Neuron (in vitro differentiated cells): ENCODE measurements at regions not wholly inside any gene's neighbourhood (a gene's known extent, or its start where the extent isn't known, plus 50 kb on each side); places are given as distances from the start of the nearest gene placed in this dataset.

Experiments used
- H2AFZ ChIP-seq: one replicate; pipeline ENCODE4 v1.6.1; 2013; ENCODE audit warnings: low read depth, mild to moderate bottlenecking, inconsistent platforms, low read length, moderate library complexity
- H3K27me3 ChIP-seq: one replicate; pipeline ENCODE4 v1.6.1; 2013; ENCODE audit warnings: low read length; ENCODE audit not compliant: insufficient read depth
- H3K36me3 ChIP-seq: one replicate; pipeline ENCODE4 v1.6.1; 2013; ENCODE audit warnings: low read length; ENCODE audit not compliant: insufficient read depth
- H3K4me1 ChIP-seq: one replicate; pipeline ENCODE4 v1.6.1; 2013; ENCODE audit warnings: low read length; ENCODE audit not compliant: insufficient read depth
- H3K4me3 ChIP-seq: 2 replicates; pipeline ENCODE4 v1.5.1; 2013; ENCODE audit warnings: mild to moderate bottlenecking, low read length, moderate library complexity
- H3K9me3 ChIP-seq: one replicate; pipeline ENCODE4 v1.6.1; 2013; ENCODE audit warnings: low read length

GRCh38 chr20:36096435-36096834 is 58.1 kb upstream of the EPB41L1 start:
- Histone ChIP-seq H3K4me3 (no peak overlapping the region), H3K9me3 (no peaks in the 10 kb centered on the region), H3K4me1 (peaks cover 24% of the 10 kb centered on the region), H3K36me3 (no peaks in the 10 kb centered on the region), H2AFZ (no peak overlapping the region), H3K27me3 (no peaks in the 10 kb centered on the region)

GRCh38 chr20:36097337-36098151 is 57.0 kb upstream of the EPB41L1 start:
- Histone ChIP-seq H3K4me1 (peaks cover 19% of the 10 kb centered on the region), H3K27me3 (no peaks in the 10 kb centered on the region), H3K36me3 (no peaks in the 10 kb centered on the region), H3K9me3 (no peaks in the 10 kb centered on the region), H2AFZ (no peak overlapping the region), H3K4me3 (no peak overlapping the region)

- H3K9me3 ChIP-seq = no peaks in the 10 kb centered on the region
- H3K36me3 ChIP-seq = no peaks in the 10 kb centered on the region
- H3K4me1 ChIP-seq = peaks cover 19% of the 10 kb centered on the region
- H3K27me3 ChIP-seq = no peaks in the 10 kb centered on the region
- no peak overlapping the region for H2AFZ ChIP-seq
- H3K4me3 ChIP-seq = no peak overlapping the region
These were observed 56.2 kb upstream of the EPB41L1 start for GRCh38 chr20:36098364-36098763.

GRCh38 chr20:36099106-36099505 is 55.4 kb upstream of the EPB41L1 start:
- Histone ChIP-seq H3K9me3 (no peaks in the 10 kb centered on the region), H3K4me1 (peaks cover 12% of the 10 kb centered on the region), H3K4me3 (no peak overlapping the region), H2AFZ (no peak overlapping the region), H3K27me3 (no peaks in the 10 kb centered on the region), H3K36me3 (no peaks in the 10 kb centered on the region)

GRCh38 chr20:36101192-36101591 is 53.3 kb upstream of the EPB41L1 start:
- Histone ChIP-seq H3K4me1 (peaks cover 9% of the 10 kb centered on the region), H3K36me3 (no peaks in the 10 kb centered on the region), H3K4me3 (no peak overlapping the region), H3K9me3 (no peaks in the 10 kb centered on the region), H3K27me3 (no peaks in the 10 kb centered on the region), H2AFZ (no peak overlapping the region)

GRCh38 chr20:36102306-36102705 is 52.2 kb upstream of the EPB41L1 start:
- H2AFZ ChIP-seq = no peak overlapping the region
- no peaks in the 10 kb centered on the region for H3K9me3 ChIP-seq
- H3K4me1 ChIP-seq = peaks cover 9% of the 10 kb centered on the region
- no peaks in the 10 kb centered on the region for H3K27me3 ChIP-seq
- H3K4me3 ChIP-seq = no peak overlapping the region
- peaks cover 4% of the 10 kb centered on the region for H3K36me3 ChIP-seq

- Histone ChIP-seq H3K4me1 (peaks cover 5% of the 10 kb centered on the region), H3K4me3 (no peak overlapping the region), H3K9me3 (no peaks in the 10 kb centered on the region), H2AFZ (no peak overlapping the region), H3K27me3 (no peaks in the 10 kb centered on the region), H3K36me3 (peaks cover 4% of the 10 kb centered on the region)
These were observed 51.5 kb upstream of the EPB41L1 start for GRCh38 chr20:36102809-36103596.

- Histone ChIP-seq H3K27me3 (no peaks in the 10 kb centered on the region), H2AFZ (no peak overlapping the region), H3K4me3 (no peak overlapping the region), H3K4me1 (peaks cover 5% of the 10 kb centered on the region), H3K9me3 (no peaks in the 10 kb centered on the region), H3K36me3 (peaks cover 4% of the 10 kb centered on the region)
These were observed 50.3 kb upstream of the EPB41L1 start for GRCh38 chr20:36104244-36104643.
